ENCODE measurements at regions not wholly inside any gene's neighbourhood (a gene's known extent, or its start where the extent isn't known, plus 50 kb on each side); places are given as distances from the start of the nearest gene placed in this dataset.
"Not testable (repeated sequence)": the region's sequence is repeated elsewhere in the genome, so short reads cannot be mapped to it uniquely, and the experiment has no call there.

- intact Hi-C loops (cut with DNase I; ENCODE audit: low total_unique reads), result no loop called here
- WGBS, 2 donors, result 45 to 51% methylated on average over 9 of the region's 9 CpGs
- no peak for TF ChIP-seq POLR2A (IDR thresholded peaks at IDR 0.05)
- TF ChIP-seq CTCF (IDR thresholded peaks at IDR 0.05), result no peak
- H3K4me3 ChIP-seq (ENCODE audit: low read depth, poor library complexity, severe bottlenecking), result no peak overlapping the region
- DNase-seq (ENCODE audit: low spot score in 2 of 2), result peak in 1 of 2 donors; percentile 62
Observed at GRCh38 chr15:70234256-70234905, 136.7 kb upstream of the TLE3 start.

- H3K4me3 ChIP-seq (ENCODE audit: low read depth, poor library complexity, severe bottlenecking), result no peak overlapping the region
- WGBS, 2 donors, result 48 to 97% methylated on average over 1 of the region's 1 CpG
- intact Hi-C loops (cut with DNase I; ENCODE audit: low total_unique reads), result no loop called here
- TF ChIP-seq CTCF (IDR thresholded peaks at IDR 0.05) (no peak), POLR2A (IDR thresholded peaks at IDR 0.05) (no peak)
- DNase-seq (ENCODE audit: low spot score in 2 of 2), result no peak
Observed at GRCh38 chr15:70231484-70231883, 133.8 kb upstream of the TLE3 start.

GRCh38 chr15:70227918-70228317 is 130.2 kb upstream of the TLE3 start:
- DNase-seq (ENCODE audit: low spot score in 2 of 2); H3K4me3 ChIP-seq (ENCODE audit: low read depth, poor library complexity, severe bottlenecking); intact Hi-C loops (cut with DNase I; ENCODE audit: low total_unique reads): not testable (repeated sequence)
- 88 to 97% methylated on average over 3 of the region's 3 CpGs for WGBS, 2 donors

GRCh38 chr15:70227147-70227546 is 129.4 kb upstream of the TLE3 start:
- WGBS, 2 donors, result 87 to 90% methylated on average over 1 of the region's 1 CpG
- no peak overlapping the region for H3K4me3 ChIP-seq (ENCODE audit: low read depth, poor library complexity, severe bottlenecking)
- DNase-seq (ENCODE audit: low spot score in 2 of 2), result peak in 1 of 2 donors; percentile 14
- no peak for TF ChIP-seq POLR2A (IDR thresholded peaks at IDR 0.05)
- TF ChIP-seq CTCF (IDR thresholded peaks at IDR 0.05), result no peak
- intact Hi-C loops (cut with DNase I; ENCODE audit: low total_unique reads), result no loop called here

- H3K4me3 ChIP-seq (ENCODE audit: low read depth, poor library complexity, severe bottlenecking), result no peak overlapping the region
- intact Hi-C loops (cut with DNase I; ENCODE audit: low total_unique reads), result no loop called here
- DNase-seq (ENCODE audit: low spot score in 2 of 2), result peak in 1 of 2 donors; percentile 50
- no peak for TF ChIP-seq CTCF (IDR thresholded peaks at IDR 0.05)
- TF ChIP-seq POLR2A (IDR thresholded peaks at IDR 0.05), result no peak
- 93 to 95% methylated on average over 12 of the region's 12 CpGs for WGBS, 2 donors
Observed at GRCh38 chr15:70226337-70226980, 128.7 kb upstream of the TLE3 start.

- intact Hi-C loops (cut with DNase I; ENCODE audit: low total_unique reads), result no loop called here
- 89 to 95% methylated on average over 9 of the region's 9 CpGs for WGBS, 2 donors
- TF ChIP-seq POLR2A (IDR thresholded peaks at IDR 0.05), result no peak
- no peak for TF ChIP-seq CTCF (IDR thresholded peaks at IDR 0.05)
- H3K4me3 ChIP-seq (ENCODE audit: low read depth, poor library complexity, severe bottlenecking), result no peak overlapping the region
- peak in 1 of 2 donors; percentile 26 for DNase-seq (ENCODE audit: low spot score in 2 of 2)
Observed at GRCh38 chr15:70225416-70225815, 127.7 kb upstream of the TLE3 start.
